ENCODE measurements at regions not wholly inside any gene's neighbourhood (a gene's known extent, or its start where the extent isn't known, plus 50 kb on each side); places are given as distances from the start of the nearest gene placed in this dataset.

- TF ChIP-seq CEBPB (IDR thresholded peaks at IDR 0.05) (no peak), TAF1 (IDR thresholded peaks at IDR 0.05; ENCODE audit: low read depth) (no peak), TEAD4 (IDR thresholded peaks at IDR 0.05) (no peak), NFIC (IDR thresholded peaks at IDR 0.05) (no peak)
- TF ChIP-seq, protein P1, sequence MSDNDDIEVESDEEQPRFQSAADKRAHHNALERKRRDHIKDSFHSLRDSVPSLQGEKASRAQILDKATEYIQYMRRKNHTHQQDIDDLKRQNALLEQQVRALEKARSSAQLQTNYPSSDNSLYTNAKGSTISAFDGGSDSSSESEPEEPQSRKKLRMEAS (IDR thresholded peaks at IDR 0.05) = no peak
These were observed 111.6 kb downstream of the SIPA1L2 start for GRCh38 chr1:232518349-232518748.
